ENCODE measurements at regions not wholly inside any gene's neighbourhood (a gene's known extent, or its start where the extent isn't known, plus 50 kb on each side); places are given as distances from the start of the nearest gene placed in this dataset.

- no peak overlapping the region for H3K9ac ChIP-seq (ENCODE audit: low read length)
- H3K79me1 ChIP-seq (ENCODE audit: low read length): no peaks in the 10 kb centered on the region
- H4K8ac ChIP-seq (ENCODE audit: low read depth, low read length): no peak overlapping the region
- peaks cover 6% of the 10 kb centered on the region for H3K9me3 ChIP-seq (ENCODE audit: insufficient read depth, low read depth, low read length)
- H2AK5ac ChIP-seq (ENCODE audit: low read length): no peak overlapping the region
- H2BK12ac ChIP-seq (ENCODE audit: low read length): no peak overlapping the region
- H3K4me2 ChIP-seq (ENCODE audit: low read length): no peak overlapping the region
- no peak overlapping the region for H3K23ac ChIP-seq (ENCODE audit: low read length)
- no peaks in the 10 kb centered on the region for H3K36me3 ChIP-seq (ENCODE audit: control insufficient read depth in 1 of 2, insufficient read depth in 2 of 2, low read length in 2 of 2)
- no peak overlapping the region for H2BK5ac ChIP-seq (ENCODE audit: low read depth, low read length, poor library complexity)
- no peak overlapping the region for H4K91ac ChIP-seq (ENCODE audit: low read depth, low read length)
- no peak overlapping the region for H3K4ac ChIP-seq (ENCODE audit: low read depth, low read length)
- no peaks in the 10 kb centered on the region for H3K27me3 ChIP-seq (ENCODE audit: insufficient read depth, low read length)
- H3K27ac ChIP-seq (ENCODE audit: low read depth, low read length): no peak overlapping the region
- H3K4me3 ChIP-seq (ENCODE audit: low read depth, low read length): no peak overlapping the region
- no CpG with 5 or more reads among the region's 1 CpG for WGBS (ENCODE audit: extremely low coverage, insufficient coverage, insufficient read length)
- H3K4me1 ChIP-seq (ENCODE audit: control insufficient read depth in 1 of 2, insufficient read depth in 2 of 2, low read length in 2 of 2): no peaks in the 10 kb centered on the region
- no peak overlapping the region for H2AFZ ChIP-seq (ENCODE audit: insufficient read depth, low read length, poor library complexity)
- no peak overlapping the region for H3K18ac ChIP-seq (ENCODE audit: low read length)
- no peak overlapping the region for H2BK120ac ChIP-seq (ENCODE audit: insufficient read depth, low read length, poor library complexity)
- no peak overlapping the region for H4K12ac ChIP-seq (ENCODE audit: low read depth, low read length)
- no peak overlapping the region for H3K14ac ChIP-seq (ENCODE audit: low read length)
- DNase-seq: no peak
- H3K79me2 ChIP-seq (ENCODE audit: control insufficient read depth, insufficient read depth, low read length, poor library complexity): no peaks in the 10 kb centered on the region
Measured at GRCh38 chr7:113550966-113551365, 367.8 kb downstream of the PPP1R3A start.

- Histone ChIP-seq H3K4me3 (ENCODE audit: low read depth, low read length) (no peak overlapping the region), H2BK120ac (ENCODE audit: insufficient read depth, low read length, poor library complexity) (no peak overlapping the region), H2BK5ac (ENCODE audit: low read depth, low read length, poor library complexity) (no peak overlapping the region)
Measured at GRCh38 chr7:113548561-113548960, 370.2 kb downstream of the PPP1R3A start.

GRCh38 chr7:113548137-113548536 lies 370.7 kb downstream of the PPP1R3A start:
- Histone ChIP-seq H3K9me3 (ENCODE audit: insufficient read depth, low read depth, low read length) (peaks cover 3% of the 10 kb centered on the region), H3K36me3 (ENCODE audit: control insufficient read depth in 1 of 2, insufficient read depth in 2 of 2, low read length in 2 of 2) (no peaks in the 10 kb centered on the region), H3K9ac (ENCODE audit: low read length) (no peak overlapping the region), H3K4me3 (ENCODE audit: low read depth, low read length) (no peak overlapping the region), H3K4ac (ENCODE audit: low read depth, low read length) (no peak overlapping the region), H3K4me1 (ENCODE audit: control insufficient read depth in 1 of 2, insufficient read depth in 2 of 2, low read length in 2 of 2) (no peaks in the 10 kb centered on the region), H2BK5ac (ENCODE audit: low read depth, low read length, poor library complexity) (no peak overlapping the region), H2AK5ac (ENCODE audit: low read length) (no peak overlapping the region), H2AFZ (ENCODE audit: insufficient read depth, low read length, poor library complexity) (no peak overlapping the region), H4K91ac (ENCODE audit: low read depth, low read length) (no peak overlapping the region), H3K27me3 (ENCODE audit: insufficient read depth, low read length) (no peaks in the 10 kb centered on the region), H3K14ac (ENCODE audit: low read length) (no peak overlapping the region), H2BK12ac (ENCODE audit: low read length) (no peak overlapping the region), H3K18ac (ENCODE audit: low read length) (no peak overlapping the region), H3K23ac (ENCODE audit: low read length) (no peak overlapping the region), H3K4me2 (ENCODE audit: low read length) (no peak overlapping the region), H3K79me2 (ENCODE audit: control insufficient read depth, insufficient read depth, low read length, poor library complexity) (no peaks in the 10 kb centered on the region), H2BK120ac (ENCODE audit: insufficient read depth, low read length, poor library complexity) (no peak overlapping the region), H3K79me1 (ENCODE audit: low read length) (no peaks in the 10 kb centered on the region), H4K8ac (ENCODE audit: low read depth, low read length) (no peak overlapping the region), H4K12ac (ENCODE audit: low read depth, low read length) (no peak overlapping the region), H3K27ac (ENCODE audit: low read depth, low read length) (no peak overlapping the region)
- DNase-seq: no peak

More at GRCh38 chr7:113548561-113548960, 370.2 kb downstream of the PPP1R3A start:
- Histone ChIP-seq H2AFZ (ENCODE audit: insufficient read depth, low read length, poor library complexity) (no peak overlapping the region), H3K4ac (ENCODE audit: low read depth, low read length) (no peak overlapping the region), H2BK12ac (ENCODE audit: low read length) (no peak overlapping the region), H3K79me1 (ENCODE audit: low read length) (no peaks in the 10 kb centered on the region), H3K79me2 (ENCODE audit: control insufficient read depth, insufficient read depth, low read length, poor library complexity) (no peaks in the 10 kb centered on the region), H3K4me2 (ENCODE audit: low read length) (no peak overlapping the region), H3K9me3 (ENCODE audit: insufficient read depth, low read depth, low read length) (peaks cover 5% of the 10 kb centered on the region), H4K91ac (ENCODE audit: low read depth, low read length) (no peak overlapping the region), H3K14ac (ENCODE audit: low read length) (no peak overlapping the region), H3K18ac (ENCODE audit: low read length) (no peak overlapping the region), H3K9ac (ENCODE audit: low read length) (no peak overlapping the region), H3K23ac (ENCODE audit: low read length) (no peak overlapping the region), H3K36me3 (ENCODE audit: control insufficient read depth in 1 of 2, insufficient read depth in 2 of 2, low read length in 2 of 2) (no peaks in the 10 kb centered on the region), H3K4me1 (ENCODE audit: control insufficient read depth in 1 of 2, insufficient read depth in 2 of 2, low read length in 2 of 2) (no peaks in the 10 kb centered on the region), H4K8ac (ENCODE audit: low read depth, low read length) (no peak overlapping the region), H4K12ac (ENCODE audit: low read depth, low read length) (no peak overlapping the region), H2AK5ac (ENCODE audit: low read length) (no peak overlapping the region), H3K27ac (ENCODE audit: low read depth, low read length) (no peak overlapping the region), H3K27me3 (ENCODE audit: insufficient read depth, low read length) (no peaks in the 10 kb centered on the region)
- no peak for DNase-seq

GRCh38 chr7:113521468-113521867 lies 397.3 kb downstream of the PPP1R3A start:
- Histone ChIP-seq H3K14ac (ENCODE audit: low read length) (no peak overlapping the region), H3K4ac (ENCODE audit: low read depth, low read length) (no peak overlapping the region), H3K79me1 (ENCODE audit: low read length) (no peaks in the 10 kb centered on the region), H3K4me2 (ENCODE audit: low read length) (no peak overlapping the region), H3K23ac (ENCODE audit: low read length) (no peak overlapping the region), H4K91ac (ENCODE audit: low read depth, low read length) (no peak overlapping the region), H3K9me3 (ENCODE audit: insufficient read depth, low read depth, low read length) (no peaks in the 10 kb centered on the region), H4K12ac (ENCODE audit: low read depth, low read length) (no peak overlapping the region), H2BK5ac (ENCODE audit: low read depth, low read length, poor library complexity) (no peak overlapping the region), H2AFZ (ENCODE audit: insufficient read depth, low read length, poor library complexity) (no peak overlapping the region), H2BK12ac (ENCODE audit: low read length) (no peak overlapping the region), H3K4me3 (ENCODE audit: low read depth, low read length) (no peak overlapping the region), H3K18ac (ENCODE audit: low read length) (no peak overlapping the region), H3K27me3 (ENCODE audit: insufficient read depth, low read length) (no peaks in the 10 kb centered on the region), H2AK5ac (ENCODE audit: low read length) (no peak overlapping the region), H3K36me3 (ENCODE audit: control insufficient read depth in 1 of 2, insufficient read depth in 2 of 2, low read length in 2 of 2) (no peaks in the 10 kb centered on the region), H3K4me1 (ENCODE audit: control insufficient read depth in 1 of 2, insufficient read depth in 2 of 2, low read length in 2 of 2) (no peaks in the 10 kb centered on the region), H3K9ac (ENCODE audit: low read length) (no peak overlapping the region), H3K27ac (ENCODE audit: low read depth, low read length) (no peak overlapping the region), H3K79me2 (ENCODE audit: control insufficient read depth, insufficient read depth, low read length, poor library complexity) (no peaks in the 10 kb centered on the region), H4K8ac (ENCODE audit: low read depth, low read length) (no peak overlapping the region), H2BK120ac (ENCODE audit: insufficient read depth, low read length, poor library complexity) (no peak overlapping the region)
- WGBS (ENCODE audit: extremely low coverage, insufficient coverage, insufficient read length): no CpG with 5 or more reads among the region's 2 CpGs
- no peak for DNase-seq

GRCh38 chr7:113519472-113519871 lies 399.3 kb downstream of the PPP1R3A start:
- no peak overlapping the region for H2AFZ ChIP-seq (ENCODE audit: insufficient read depth, low read length, poor library complexity)
- H2AK5ac ChIP-seq (ENCODE audit: low read length): no peak overlapping the region
- no peaks in the 10 kb centered on the region for H3K79me2 ChIP-seq (ENCODE audit: control insufficient read depth, insufficient read depth, low read length, poor library complexity)
- no peaks in the 10 kb centered on the region for H3K27me3 ChIP-seq (ENCODE audit: insufficient read depth, low read length)
- no peak for DNase-seq
- H3K4me2 ChIP-seq (ENCODE audit: low read length): no peak overlapping the region
- H3K23ac ChIP-seq (ENCODE audit: low read length): no peak overlapping the region
- no peaks in the 10 kb centered on the region for H3K36me3 ChIP-seq (ENCODE audit: control insufficient read depth in 1 of 2, insufficient read depth in 2 of 2, low read length in 2 of 2)
- WGBS (ENCODE audit: extremely low coverage, insufficient coverage, insufficient read length): no CpG with 5 or more reads among the region's 5 CpGs
- no peak overlapping the region for H3K27ac ChIP-seq (ENCODE audit: low read depth, low read length)
- no peak overlapping the region for H2BK5ac ChIP-seq (ENCODE audit: low read depth, low read length, poor library complexity)
- no peak overlapping the region for H4K91ac ChIP-seq (ENCODE audit: low read depth, low read length)
- H3K14ac ChIP-seq (ENCODE audit: low read length): no peak overlapping the region
- no peak overlapping the region for H3K9ac ChIP-seq (ENCODE audit: low read length)
- H3K9me3 ChIP-seq (ENCODE audit: insufficient read depth, low read depth, low read length): no peaks in the 10 kb centered on the region
- no peaks in the 10 kb centered on the region for H3K4me1 ChIP-seq (ENCODE audit: control insufficient read depth in 1 of 2, insufficient read depth in 2 of 2, low read length in 2 of 2)
- H3K18ac ChIP-seq (ENCODE audit: low read length): no peak overlapping the region
- no peaks in the 10 kb centered on the region for H3K79me1 ChIP-seq (ENCODE audit: low read length)
- H2BK12ac ChIP-seq (ENCODE audit: low read length): no peak overlapping the region
- H4K12ac ChIP-seq (ENCODE audit: low read depth, low read length): no peak overlapping the region
- no peak overlapping the region for H2BK120ac ChIP-seq (ENCODE audit: insufficient read depth, low read length, poor library complexity)
- no peak overlapping the region for H4K8ac ChIP-seq (ENCODE audit: low read depth, low read length)
- no peak overlapping the region for H3K4ac ChIP-seq (ENCODE audit: low read depth, low read length)
- no peak overlapping the region for H3K4me3 ChIP-seq (ENCODE audit: low read depth, low read length)
